Lower lobe of right lung (tissue), 2 donors: ENCODE measurements at regions not wholly inside any gene's neighbourhood (a gene's known extent, or its start where the extent isn't known, plus 50 kb on each side); places are given as distances from the start of the nearest gene placed in this dataset.

Experiments used
- ATAC-seq, 2 donors: fragments of 200-7000 bp; cut with Tn5 transposase; one replicate each; pipeline ENCODE4 v1.9.1; 2020 to 2022; ENCODE audit warnings: mild to moderate bottlenecking in 2 of 2, moderate library complexity in 2 of 2
- DNase-seq: peaks from one replicate; pipeline ENCODE4 v3.0.0-alpha.2; 2020
- H3K27ac ChIP-seq: fragments of 200-600 bp; one replicate; pipeline ENCODE4 v1.8.0; 2022
- H3K27me3 ChIP-seq: fragments of 200-600 bp; one replicate; pipeline ENCODE4 v1.8.0; 2022; ENCODE audit warnings: low read depth
- H3K36me3 ChIP-seq: fragments of 200-600 bp; one replicate; pipeline ENCODE4 v1.8.0; 2022; ENCODE audit warnings: mild to moderate bottlenecking
- H3K4me1 ChIP-seq: fragments of 200-600 bp; one replicate; pipeline ENCODE4 v1.8.0; 2022
- H3K4me3 ChIP-seq: fragments of 200-600 bp; one replicate; pipeline ENCODE4 v1.8.0; 2022; ENCODE audit warnings: mild to moderate bottlenecking
- H3K9me3 ChIP-seq: fragments of 200-600 bp; one replicate; pipeline ENCODE4 v1.8.0; 2022
- CTCF ChIP-seq: fragments of 200-600 bp; IDR thresholded peaks from one replicate; pipeline ENCODE4 v1.8.0; 2022; ENCODE audit warnings: antibody characterized with exemption, mild to moderate bottlenecking
- intact Hi-C: fragments of 100-400 bp; cut with DNase I; formaldehyde crosslinking; loops from one replicate; pipeline ENCODE4 v1.11.0; 2022
- donor health status: DM: no; HTN: yes; CAD: no; lungs with severe emphysema.

GRCh38 chr5:32935283-32935682 lies 224.2 kb downstream of the NPR3 start:
- intact Hi-C loops = no loop called here
- no peak overlapping the region for H3K27ac ChIP-seq
- ATAC-seq = peak in 1 of 2 donors; percentile 26
- H3K9me3 ChIP-seq = no peaks in the 10 kb centered on the region
- no peak for DNase-seq
- no peak overlapping the region for H3K4me3 ChIP-seq
- H3K27me3 ChIP-seq = no peaks in the 10 kb centered on the region
- no peak for TF ChIP-seq CTCF
- H3K36me3 ChIP-seq = no peaks in the 10 kb centered on the region
- no peaks in the 10 kb centered on the region for H3K4me1 ChIP-seq

- no peak for TF ChIP-seq CTCF
Measured at GRCh38 chr5:32936329-32936728, 225.2 kb downstream of the NPR3 start.

GRCh38 chr5:32942225-32942989 lies 231.3 kb downstream of the NPR3 start:
- H3K4me3 ChIP-seq = no peak overlapping the region
- intact Hi-C loops = no loop called here
- peak; percentile 29 for TF ChIP-seq CTCF
- H3K36me3 ChIP-seq = no peaks in the 10 kb centered on the region
- DNase-seq = no peak
- no peak for ATAC-seq
- no peaks in the 10 kb centered on the region for H3K27me3 ChIP-seq
- H3K9me3 ChIP-seq = no peaks in the 10 kb centered on the region
- H3K27ac ChIP-seq = no peak overlapping the region
- no peaks in the 10 kb centered on the region for H3K4me1 ChIP-seq

More at GRCh38 chr5:32936329-32936728, 225.2 kb downstream of the NPR3 start:
- no peaks in the 10 kb centered on the region for H3K27me3 ChIP-seq
- H3K4me3 ChIP-seq = no peak overlapping the region
- no peak overlapping the region for H3K27ac ChIP-seq
- H3K36me3 ChIP-seq = no peaks in the 10 kb centered on the region
- ATAC-seq = no peak
- intact Hi-C loops = no loop called here
- no peaks in the 10 kb centered on the region for H3K4me1 ChIP-seq
- no peaks in the 10 kb centered on the region for H3K9me3 ChIP-seq
- no peak for DNase-seq

GRCh38 chr5:32949286-32949970 lies 238.3 kb downstream of the NPR3 start:
- Histone ChIP-seq H3K4me1 (no peaks in the 10 kb centered on the region), H3K4me3 (no peak overlapping the region), H3K27me3 (no peaks in the 10 kb centered on the region), H3K9me3 (no peaks in the 10 kb centered on the region), H3K36me3 (no peaks in the 10 kb centered on the region), H3K27ac (no peak overlapping the region)
- DNase-seq (no peak), ATAC-seq (no peak)
- no peak for TF ChIP-seq CTCF
- intact Hi-C loops = no loop called here

GRCh38 chr5:32951003-32951402 lies 239.9 kb downstream of the NPR3 start:
- no peak for ATAC-seq
- no peak for TF ChIP-seq CTCF
- intact Hi-C loops = no loop called here
- H3K4me1 ChIP-seq = no peaks in the 10 kb centered on the region
- no peaks in the 10 kb centered on the region for H3K36me3 ChIP-seq
- H3K27ac ChIP-seq = no peak overlapping the region
- no peaks in the 10 kb centered on the region for H3K27me3 ChIP-seq
- H3K4me3 ChIP-seq = no peak overlapping the region
- no peak for DNase-seq
- no peaks in the 10 kb centered on the region for H3K9me3 ChIP-seq
